Ishikawa (cell line): ENCODE measurements at regions not wholly inside any gene's neighbourhood (a gene's known extent, or its start where the extent isn't known, plus 50 kb on each side); places are given as distances from the start of the nearest gene placed in this dataset.

Experiments used
- CREB1 ChIP-seq: IDR thresholded peaks from 2 replicates; pipeline ENCODE4 v1.6.1; 2012; ENCODE audit warnings: low read depth
- EGR1 ChIP-seq: IDR thresholded peaks from 2 replicates; pipeline ENCODE4 v1.6.1; 2012
- EP300 ChIP-seq: IDR thresholded peaks from 2 replicates; pipeline ENCODE4 v1.6.1; 2012; ENCODE audit warnings: borderline replicate concordance
- MAX ChIP-seq: IDR thresholded peaks from 2 replicates; pipeline ENCODE4 v1.6.1; 2012
- RAD21 ChIP-seq: IDR thresholded peaks from 2 replicates; pipeline ENCODE4 v1.6.1; 2012; ENCODE audit warnings: low read depth
- TAF1 ChIP-seq: IDR thresholded peaks from 2 replicates; pipeline ENCODE4 v1.6.1; 2012; ENCODE audit warnings: low read depth, mild to moderate bottlenecking
- USF1 ChIP-seq: IDR thresholded peaks from 2 replicates; pipeline ENCODE4 v1.6.1; 2012
- YY1 ChIP-seq: IDR thresholded peaks from 2 replicates; pipeline ENCODE4 v1.6.1; 2012; ENCODE audit warnings: low read depth
- ZBTB7A ChIP-seq: IDR thresholded peaks from 2 replicates; pipeline ENCODE4 v1.6.1; 2012; ENCODE audit warnings: low read depth
- TF ChIP-seq, protein P1 (sequence below): IDR thresholded peaks from 2 replicates; pipeline ENCODE4 v1.6.1; 2012; ENCODE audit warnings: low read depth, mild to moderate bottlenecking

DNA sequence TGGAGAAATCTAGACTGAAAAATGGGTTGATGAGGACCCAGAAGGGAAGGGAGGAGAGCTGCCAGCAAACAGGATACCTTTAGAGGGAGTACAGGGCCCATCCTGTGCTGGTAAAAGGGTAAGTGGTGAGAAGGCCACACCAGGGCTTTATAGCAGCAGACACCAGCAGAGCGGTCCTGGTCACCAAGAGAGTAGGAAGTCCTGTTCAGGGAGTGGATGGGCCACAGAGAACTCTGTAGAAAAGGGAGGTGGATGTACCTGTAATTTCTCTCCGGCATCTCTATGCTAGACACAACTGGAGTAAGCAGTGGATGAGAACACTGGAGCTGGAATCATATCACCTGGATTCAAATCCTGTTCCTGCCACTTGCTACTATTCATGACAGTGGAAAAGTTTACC lies 867.2 kb downstream of the CCSER2 start:
- no peak for TF ChIP-seq MAX
- no peak for TF ChIP-seq TAF1
- TF ChIP-seq ZBTB7A: no peak
- TF ChIP-seq, protein P1, sequence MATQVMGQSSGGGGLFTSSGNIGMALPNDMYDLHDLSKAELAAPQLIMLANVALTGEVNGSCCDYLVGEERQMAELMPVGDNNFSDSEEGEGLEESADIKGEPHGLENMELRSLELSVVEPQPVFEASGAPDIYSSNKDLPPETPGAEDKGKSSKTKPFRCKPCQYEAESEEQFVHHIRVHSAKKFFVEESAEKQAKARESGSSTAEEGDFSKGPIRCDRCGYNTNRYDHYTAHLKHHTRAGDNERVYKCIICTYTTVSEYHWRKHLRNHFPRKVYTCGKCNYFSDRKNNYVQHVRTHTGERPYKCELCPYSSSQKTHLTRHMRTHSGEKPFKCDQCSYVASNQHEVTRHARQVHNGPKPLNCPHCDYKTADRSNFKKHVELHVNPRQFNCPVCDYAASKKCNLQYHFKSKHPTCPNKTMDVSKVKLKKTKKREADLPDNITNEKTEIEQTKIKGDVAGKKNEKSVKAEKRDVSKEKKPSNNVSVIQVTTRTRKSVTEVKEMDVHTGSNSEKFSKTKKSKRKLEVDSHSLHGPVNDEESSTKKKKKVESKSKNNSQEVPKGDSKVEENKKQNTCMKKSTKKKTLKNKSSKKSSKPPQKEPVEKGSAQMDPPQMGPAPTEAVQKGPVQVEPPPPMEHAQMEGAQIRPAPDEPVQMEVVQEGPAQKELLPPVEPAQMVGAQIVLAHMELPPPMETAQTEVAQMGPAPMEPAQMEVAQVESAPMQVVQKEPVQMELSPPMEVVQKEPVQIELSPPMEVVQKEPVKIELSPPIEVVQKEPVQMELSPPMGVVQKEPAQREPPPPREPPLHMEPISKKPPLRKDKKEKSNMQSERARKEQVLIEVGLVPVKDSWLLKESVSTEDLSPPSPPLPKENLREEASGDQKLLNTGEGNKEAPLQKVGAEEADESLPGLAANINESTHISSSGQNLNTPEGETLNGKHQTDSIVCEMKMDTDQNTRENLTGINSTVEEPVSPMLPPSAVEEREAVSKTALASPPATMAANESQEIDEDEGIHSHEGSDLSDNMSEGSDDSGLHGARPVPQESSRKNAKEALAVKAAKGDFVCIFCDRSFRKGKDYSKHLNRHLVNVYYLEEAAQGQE: no peak
- TF ChIP-seq CREB1: no peak
- no peak for TF ChIP-seq EGR1
- TF ChIP-seq EP300: no peak
- no peak for TF ChIP-seq YY1
- no peak for TF ChIP-seq USF1
- no peak for TF ChIP-seq RAD21
